ENCODE measurements at regions not wholly inside any gene's neighbourhood (a gene's known extent, or its start where the extent isn't known, plus 50 kb on each side); places are given as distances from the start of the nearest gene placed in this dataset.

DNA sequence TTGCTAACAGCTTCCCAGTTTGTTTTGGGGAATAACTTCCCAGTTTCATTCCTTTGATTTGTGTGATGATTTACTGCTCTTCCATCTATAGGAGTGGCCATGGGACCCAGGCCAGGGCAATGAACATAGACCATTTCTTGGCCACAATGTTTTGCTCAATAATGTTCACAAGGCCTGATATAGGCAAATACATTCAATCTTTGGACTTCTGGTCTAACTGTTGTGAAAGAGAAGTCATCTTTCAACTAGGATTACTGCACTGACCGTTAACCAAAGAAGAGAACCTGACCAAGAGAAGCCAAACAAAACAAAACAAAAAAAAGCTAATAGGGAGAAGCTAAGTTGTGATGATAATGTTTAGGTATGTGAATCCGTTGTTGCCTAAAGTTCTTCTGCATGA, 221.8 kb upstream of the SUCLG2 start:
- no peak for TF ChIP-seq CTCF (IDR thresholded peaks at IDR 0.05; ENCODE audit: insufficient read depth, low read depth, low read length)
- no peak for DNase-seq (ENCODE audit: low read depth)
- CTCF ChIA-PET = no interaction called here

GRCh38 chr3:67875858-67876257, 221.4 kb upstream of the SUCLG2 start:
- POLR2A ChIA-PET = no interaction called here
- Histone ChIP-seq H3K27me3 (ENCODE audit: control insufficient read depth, insufficient read depth, low read length) (no peaks in the 10 kb centered on the region), H3K36me3 (ENCODE audit: control insufficient read depth, insufficient read depth, low read length) (no peaks in the 10 kb centered on the region), H3K4me3 (ENCODE audit: low read depth, low read length) (no peak overlapping the region)
- no peak for DNase-seq (ENCODE audit: low read depth)
- no peak for TF ChIP-seq CTCF (IDR thresholded peaks at IDR 0.05; ENCODE audit: insufficient read depth, low read depth, low read length)
- CTCF ChIA-PET = no interaction called here

More for the DNA sequence above, 221.8 kb upstream of the SUCLG2 start:
- H3K4me3 ChIP-seq (ENCODE audit: low read depth, low read length) = no peak overlapping the region
- POLR2A ChIA-PET = no interaction called here
- H3K36me3 ChIP-seq (ENCODE audit: control insufficient read depth, insufficient read depth, low read length) = no peaks in the 10 kb centered on the region
- H3K27me3 ChIP-seq (ENCODE audit: control insufficient read depth, insufficient read depth, low read length) = no peaks in the 10 kb centered on the region

DNA sequence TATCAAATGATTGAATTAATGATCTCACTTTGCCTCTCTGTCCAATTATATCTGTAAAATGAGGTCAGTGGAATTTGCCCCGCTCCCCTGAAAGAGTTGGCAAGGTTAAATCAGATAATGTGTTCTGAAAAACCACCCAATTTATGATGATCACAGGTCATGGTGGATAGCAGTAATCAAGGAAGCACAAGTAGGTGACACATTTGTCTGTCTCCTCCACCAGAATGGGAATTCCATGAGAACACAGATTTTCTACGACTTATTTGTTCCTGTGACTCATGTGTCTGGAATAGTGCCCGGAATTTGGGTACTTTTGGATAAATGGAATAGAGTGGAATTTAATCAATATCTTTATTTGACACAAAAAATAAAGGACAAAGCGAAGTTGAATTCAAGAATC, 220.9 kb upstream of the SUCLG2 start:
- Histone ChIP-seq H3K4me3 (ENCODE audit: low read depth, low read length) (no peak overlapping the region), H3K27me3 (ENCODE audit: control insufficient read depth, insufficient read depth, low read length) (no peaks in the 10 kb centered on the region), H3K36me3 (ENCODE audit: control insufficient read depth, insufficient read depth, low read length) (no peaks in the 10 kb centered on the region)
- ChIA-PET POLR2A (no interaction called here), CTCF (no interaction called here)
- no peak for DNase-seq (ENCODE audit: low read depth)
- TF ChIP-seq CTCF (IDR thresholded peaks at IDR 0.05; ENCODE audit: insufficient read depth, low read depth, low read length) = no peak

DNA sequence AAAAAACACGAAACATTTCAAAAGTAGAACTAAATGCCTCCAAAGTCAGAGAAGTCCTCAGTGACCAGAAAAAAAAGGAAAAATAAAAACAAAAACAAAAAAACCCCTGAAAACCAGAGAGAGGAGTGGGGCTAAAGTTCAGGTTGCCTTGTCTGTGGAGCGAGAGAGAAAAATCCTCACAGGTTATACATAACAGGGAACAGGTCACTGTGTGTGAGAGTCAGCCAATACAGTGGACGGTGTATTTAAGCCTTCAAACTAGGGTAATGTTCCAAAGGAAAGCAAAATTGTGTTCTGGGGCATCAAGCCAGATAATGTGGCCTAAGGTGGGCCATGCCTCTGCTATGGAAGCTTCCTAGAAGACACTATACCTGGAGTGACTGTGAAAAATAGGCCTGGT, 216.1 kb upstream of the SUCLG2 start:
- DNase-seq (ENCODE audit: low read depth) = no peak
- ChIA-PET POLR2A (no interaction called here), CTCF (no interaction called here)
- no peaks in the 10 kb centered on the region for H3K27me3 ChIP-seq (ENCODE audit: control insufficient read depth, insufficient read depth, low read length)
- H3K36me3 ChIP-seq (ENCODE audit: control insufficient read depth, insufficient read depth, low read length) = no peaks in the 10 kb centered on the region
- H3K4me3 ChIP-seq (ENCODE audit: low read depth, low read length) = no peak overlapping the region
- no peak for TF ChIP-seq CTCF (IDR thresholded peaks at IDR 0.05; ENCODE audit: insufficient read depth, low read depth, low read length)

DNA sequence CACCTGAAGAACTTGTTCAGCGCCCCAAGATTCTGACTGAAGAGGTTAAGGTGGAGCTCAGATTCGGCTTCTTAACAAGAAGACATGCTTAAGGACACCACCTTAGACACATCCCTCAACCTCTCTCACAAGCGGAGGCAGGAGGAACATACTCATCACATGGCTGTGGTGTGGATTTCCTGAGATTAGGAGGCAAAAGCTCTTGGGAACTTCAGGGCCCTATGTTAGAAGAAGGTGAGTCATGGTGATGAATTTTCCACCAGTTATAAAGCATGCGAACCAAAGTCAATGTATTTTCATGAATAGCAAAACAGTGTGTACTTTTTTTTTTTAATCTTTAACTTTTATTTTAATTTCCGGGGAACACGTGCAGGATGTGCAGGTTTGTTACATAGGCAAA, 212.2 kb upstream of the SUCLG2 start:
- Histone ChIP-seq H3K36me3 (ENCODE audit: control insufficient read depth, insufficient read depth, low read length) (no peaks in the 10 kb centered on the region), H3K27me3 (ENCODE audit: control insufficient read depth, insufficient read depth, low read length) (no peaks in the 10 kb centered on the region), H3K4me3 (ENCODE audit: low read depth, low read length) (no peak overlapping the region)
- ChIA-PET POLR2A (no interaction called here), CTCF (no interaction called here)
- no peak for TF ChIP-seq CTCF (IDR thresholded peaks at IDR 0.05; ENCODE audit: insufficient read depth, low read depth, low read length)
- no peak for DNase-seq (ENCODE audit: low read depth)
